Right cardiac atrium (tissue), 5 donors: ENCODE measurements at regions not wholly inside any gene's neighbourhood (a gene's known extent, or its start where the extent isn't known, plus 50 kb on each side); places are given as distances from the start of the nearest gene placed in this dataset.

Source experiments
- ATAC-seq, 2 donors: fragments of 200-7000 bp; cut with Tn5 transposase; one replicate each; pipeline versions ENCODE4 v1.8.0 to v1.9.1; 2020; ENCODE audit warnings: moderate library complexity in 2 of 2, mild to moderate bottlenecking in 1 of 2
- DNase-seq, 3 donors: peaks; one replicate each; pipeline ENCODE4 v3.0.0-alpha.2; 2020
- H3K27ac ChIP-seq: one replicate; pipeline ENCODE4 v1.5.1; 2013; ENCODE audit warnings: mild to moderate bottlenecking, low read length, control low read depth, moderate library complexity
- H3K27me3 ChIP-seq: one replicate; pipeline ENCODE4 v1.6.1; 2013; ENCODE audit not compliant: control insufficient read depth, insufficient read depth
- H3K4me1 ChIP-seq: one replicate; pipeline ENCODE4 v1.6.1; 2013; ENCODE audit warnings: low read length; ENCODE audit not compliant: control insufficient read depth, insufficient read depth
- H3K4me3 ChIP-seq: one replicate; pipeline ENCODE4 v1.5.1; 2013; ENCODE audit warnings: low read length, control low read depth
- H3K9me3 ChIP-seq: one replicate; pipeline ENCODE4 v1.6.1; 2013; ENCODE audit warnings: low read length; ENCODE audit not compliant: control insufficient read depth
- WGBS: extraction: QIAGEN DNeasy Blood & Tissue Kit; methylation state at CpG from one replicate; pipeline ENCODE4 v1.1.7; 2013; 5-methylcytosine and 5-hydroxymethylcytosine counted together
- intact Hi-C, 4 donors: fragments of 100-400 bp; cut with DNase I; formaldehyde crosslinking; loops; one replicate each; pipeline versions ENCODE4 v1.11.0 to v1.14.0; 2022 to 2023
- donor health status: healthy with polysubstance abuse.
- donor health status: DM: no; HTN: yes; CAD: no.
- donor health status: DM: no; HTN: no; CAD: no.
- donor health status: DM: no; HTN: yes; CAD: no; lungs with severe emphysema.
- donor health status: DM: yes; HTN: yes; CAD: no.

DNA sequence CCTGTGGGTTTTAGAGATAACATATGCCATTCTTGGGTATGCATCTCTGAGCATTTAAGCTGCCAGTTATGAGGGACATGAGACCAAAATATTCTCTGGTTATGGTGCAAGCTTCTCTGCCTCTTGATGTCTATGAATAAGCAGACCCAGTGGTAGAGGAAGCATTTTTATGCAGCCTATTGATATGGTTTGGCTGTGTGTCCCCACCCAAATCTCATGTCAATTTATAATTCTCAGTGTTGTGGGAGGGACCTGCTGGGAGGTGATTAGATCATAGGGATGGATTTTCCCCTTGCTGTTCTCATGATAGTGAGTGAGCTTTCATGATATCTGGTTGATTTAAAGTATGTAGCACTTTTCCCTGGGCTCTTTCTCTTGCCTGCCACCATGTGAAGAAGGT lies 187.2 kb downstream of the ARHGAP12 start:
- Histone ChIP-seq H3K27me3 (no peaks in the 10 kb centered on the region), H3K4me3 (no peak overlapping the region), H3K4me1 (no peaks in the 10 kb centered on the region), H3K27ac (no peak overlapping the region), H3K9me3 (no peaks in the 10 kb centered on the region)
- DNase-seq (no peak), ATAC-seq (no peak)
- intact Hi-C loops = no loop called here

DNA sequence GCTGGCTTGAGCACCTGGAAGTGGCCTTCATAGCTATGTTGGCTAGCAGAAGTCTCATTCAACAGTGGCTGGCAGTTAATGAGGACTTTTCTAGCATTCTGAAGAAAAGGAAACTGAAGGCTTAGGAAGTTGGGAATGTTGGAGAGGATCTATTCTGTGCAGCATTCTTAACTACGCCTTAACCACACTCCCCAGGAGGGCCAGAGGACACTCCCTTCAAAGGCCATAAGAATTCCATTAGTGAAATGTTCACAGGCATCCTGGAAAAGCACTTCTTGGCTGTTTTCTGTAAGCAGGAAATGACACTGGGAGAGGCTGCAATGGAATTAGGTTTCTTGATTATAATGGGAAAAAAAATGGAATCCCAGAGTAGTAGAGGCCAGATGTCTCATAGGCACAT lies 188.9 kb downstream of the ARHGAP12 start:
- DNase-seq (no peak), ATAC-seq (peak in 1 of 2 donors; percentile 90)
- Histone ChIP-seq H3K4me1 (no peaks in the 10 kb centered on the region), H3K9me3 (no peaks in the 10 kb centered on the region), H3K27ac (no peak overlapping the region), H3K4me3 (no peak overlapping the region), H3K27me3 (no peaks in the 10 kb centered on the region)
- 59% methylated on average over 1 of the region's 1 CpG for WGBS
- intact Hi-C loops = no loop called here

DNA sequence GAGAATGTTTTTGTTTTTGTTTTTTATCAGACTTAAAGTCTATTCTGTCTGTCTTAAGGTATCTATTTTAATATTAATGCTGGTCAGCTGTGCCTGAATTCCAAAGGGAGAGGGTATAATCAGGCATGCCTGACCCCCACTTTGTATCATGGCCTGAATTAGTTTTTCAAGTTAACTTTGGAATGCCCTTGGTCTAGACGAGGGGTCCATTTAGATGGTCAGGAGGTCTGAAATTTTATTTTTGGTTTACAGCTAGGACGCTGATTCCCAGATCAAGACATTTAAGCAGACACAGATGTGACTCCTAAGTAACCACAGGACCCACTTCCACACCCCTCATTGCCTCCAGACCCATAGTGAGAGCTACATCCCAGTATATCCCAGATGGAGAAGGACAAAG lies 189.5 kb downstream of the ARHGAP12 start:
- no peaks in the 10 kb centered on the region for H3K4me1 ChIP-seq
- DNase-seq (no peak), ATAC-seq (no peak)
- no peaks in the 10 kb centered on the region for H3K27me3 ChIP-seq
- H3K9me3 ChIP-seq = no peaks in the 10 kb centered on the region
- WGBS = 94% methylated on average over 2 of the region's 2 CpGs
- intact Hi-C loops = no loop called here
- H3K4me3 ChIP-seq = no peak overlapping the region
- H3K27ac ChIP-seq = no peak overlapping the region

DNA sequence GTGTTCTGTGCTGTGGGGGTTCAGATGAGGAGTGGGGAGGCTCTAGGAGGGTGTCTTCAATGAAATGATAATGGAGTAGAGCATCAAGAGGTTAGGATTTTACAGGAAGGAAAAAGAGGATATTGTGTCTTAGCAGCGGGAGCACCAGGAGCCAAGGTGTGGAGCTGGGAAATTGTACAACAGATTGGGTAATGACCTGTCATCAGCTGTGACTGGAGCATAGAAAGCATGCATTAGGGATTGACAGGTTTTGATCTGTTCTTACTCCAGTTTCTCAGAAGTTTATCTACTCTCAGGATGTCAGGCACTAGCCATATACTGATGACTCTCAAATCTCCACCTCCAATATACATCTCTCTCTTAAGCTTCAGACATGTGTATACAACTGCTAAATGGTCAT lies 196.9 kb downstream of the ARHGAP12 start:
- no peak overlapping the region for H3K4me3 ChIP-seq
- ATAC-seq = no peak
- H3K4me1 ChIP-seq = no peaks in the 10 kb centered on the region
- H3K9me3 ChIP-seq = no peaks in the 10 kb centered on the region
- DNase-seq = no peak
- no peaks in the 10 kb centered on the region for H3K27me3 ChIP-seq
- intact Hi-C loops = no loop called here
- 73% methylated on average over 1 of the region's 1 CpG for WGBS
- H3K27ac ChIP-seq = no peak overlapping the region

DNA sequence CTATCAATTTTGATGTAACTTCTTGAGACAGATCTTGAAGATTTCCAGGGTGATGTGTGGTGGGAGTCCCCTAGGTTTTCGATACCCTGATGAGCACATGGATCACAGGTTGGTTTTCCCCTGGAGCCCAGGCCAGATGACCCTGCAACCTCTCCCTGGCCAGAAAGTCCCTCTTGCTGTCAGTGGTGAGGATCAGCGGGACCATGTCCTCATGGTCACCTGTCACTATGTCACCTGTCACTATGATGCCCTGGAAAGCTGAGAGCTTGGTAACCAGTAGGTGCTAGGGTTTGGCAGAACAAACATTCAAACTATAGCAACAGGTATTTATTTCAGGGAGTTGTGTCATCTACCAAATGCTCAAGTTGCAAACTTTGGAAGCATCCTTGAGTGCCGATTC lies 197.9 kb downstream of the ARHGAP12 start:
- WGBS = 89% methylated on average over 3 of the region's 3 CpGs
- H3K27me3 ChIP-seq = no peaks in the 10 kb centered on the region
- no peaks in the 10 kb centered on the region for H3K4me1 ChIP-seq
- no peaks in the 10 kb centered on the region for H3K9me3 ChIP-seq
- no peak overlapping the region for H3K4me3 ChIP-seq
- intact Hi-C loops = no loop called here
- no peak overlapping the region for H3K27ac ChIP-seq
- ATAC-seq = no peak
- DNase-seq = no peak

DNA sequence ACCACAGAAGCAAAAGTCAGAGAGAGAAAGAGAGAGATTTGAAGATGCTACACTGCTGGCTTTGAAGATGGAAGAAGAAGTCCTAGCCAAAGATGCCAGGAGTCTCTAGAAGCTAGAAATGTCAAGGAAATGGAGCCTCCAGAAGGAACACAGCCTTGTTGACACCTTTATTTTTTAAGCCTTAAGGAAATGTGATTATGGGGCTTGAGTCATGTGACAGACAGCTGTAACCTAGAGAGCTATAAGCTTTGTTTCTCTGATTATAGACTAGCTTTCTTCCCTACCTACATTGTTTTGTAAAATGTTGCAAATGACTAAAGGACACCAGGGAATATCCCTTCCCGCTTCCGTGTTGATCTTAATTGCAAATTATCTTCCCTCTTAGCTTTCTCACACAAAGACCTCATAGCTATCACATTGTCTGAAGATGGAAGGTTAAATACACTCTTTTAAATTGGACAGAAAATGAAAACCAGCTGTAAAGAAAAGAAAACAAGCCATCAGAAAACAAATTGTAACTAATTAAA lies 199.9 kb downstream of the ARHGAP12 start:
- Histone ChIP-seq H3K9me3 (no peaks in the 10 kb centered on the region), H3K4me1 (no peaks in the 10 kb centered on the region), H3K27ac (no peak overlapping the region), H3K4me3 (no peak overlapping the region), H3K27me3 (no peaks in the 10 kb centered on the region)
- 44% methylated on average over 2 of the region's 2 CpGs for WGBS
- ATAC-seq (no peak), DNase-seq (no peak)
- intact Hi-C loops = no loop called here

DNA sequence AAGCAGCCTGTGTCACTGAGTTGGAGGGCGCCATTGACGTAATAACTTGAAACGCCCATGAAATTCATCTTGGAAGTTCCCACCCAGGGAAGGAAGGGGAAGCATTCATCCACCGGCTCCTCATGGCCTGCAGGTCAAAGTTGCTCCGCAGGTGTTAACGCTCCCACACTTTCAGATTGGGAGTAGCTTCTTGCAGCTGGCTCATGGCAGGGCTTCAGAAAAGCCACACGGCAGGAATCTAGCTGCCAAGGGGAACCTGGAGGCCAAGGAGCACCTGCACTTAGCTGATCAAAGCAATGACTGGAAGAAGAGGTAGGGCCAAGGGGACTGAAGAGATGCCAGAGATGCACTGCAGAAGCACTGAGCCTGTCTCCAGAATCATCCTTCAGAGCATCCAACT lies 203.2 kb downstream of the ARHGAP12 start:
- H3K9me3 ChIP-seq = no peaks in the 10 kb centered on the region
- H3K27ac ChIP-seq = no peak overlapping the region
- ATAC-seq (no peak), DNase-seq (no peak)
- 93% methylated on average over 7 of the region's 7 CpGs for WGBS
- intact Hi-C loops = no loop called here
- no peaks in the 10 kb centered on the region for H3K27me3 ChIP-seq
- no peaks in the 10 kb centered on the region for H3K4me1 ChIP-seq
- no peak overlapping the region for H3K4me3 ChIP-seq

DNA sequence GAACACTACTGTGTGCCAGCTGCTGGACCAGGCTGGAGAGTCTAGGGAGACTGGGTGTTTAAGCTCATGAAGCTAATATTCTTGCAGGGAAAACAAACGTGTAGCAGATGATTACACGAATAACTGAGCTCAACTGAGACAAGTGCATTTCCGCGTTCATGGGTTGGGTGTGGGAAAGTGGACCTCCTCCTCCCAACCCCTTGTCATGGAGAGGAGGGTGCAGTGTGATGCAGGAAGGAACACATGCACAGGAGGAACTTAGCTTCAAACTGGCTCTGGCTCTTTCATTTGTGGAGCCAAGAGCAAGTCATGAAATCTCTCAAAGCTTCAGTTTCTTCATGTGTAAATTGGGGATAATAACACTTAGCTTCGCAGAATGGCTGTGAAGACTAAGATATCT lies 204.3 kb downstream of the ARHGAP12 start:
- intact Hi-C loops = no loop called here
- H3K27ac ChIP-seq = no peak overlapping the region
- H3K27me3 ChIP-seq = no peaks in the 10 kb centered on the region
- ATAC-seq (no peak), DNase-seq (no peak)
- H3K9me3 ChIP-seq = no peaks in the 10 kb centered on the region
- 91% methylated on average over 5 of the region's 5 CpGs for WGBS
- H3K4me3 ChIP-seq = no peak overlapping the region
- no peaks in the 10 kb centered on the region for H3K4me1 ChIP-seq

DNA sequence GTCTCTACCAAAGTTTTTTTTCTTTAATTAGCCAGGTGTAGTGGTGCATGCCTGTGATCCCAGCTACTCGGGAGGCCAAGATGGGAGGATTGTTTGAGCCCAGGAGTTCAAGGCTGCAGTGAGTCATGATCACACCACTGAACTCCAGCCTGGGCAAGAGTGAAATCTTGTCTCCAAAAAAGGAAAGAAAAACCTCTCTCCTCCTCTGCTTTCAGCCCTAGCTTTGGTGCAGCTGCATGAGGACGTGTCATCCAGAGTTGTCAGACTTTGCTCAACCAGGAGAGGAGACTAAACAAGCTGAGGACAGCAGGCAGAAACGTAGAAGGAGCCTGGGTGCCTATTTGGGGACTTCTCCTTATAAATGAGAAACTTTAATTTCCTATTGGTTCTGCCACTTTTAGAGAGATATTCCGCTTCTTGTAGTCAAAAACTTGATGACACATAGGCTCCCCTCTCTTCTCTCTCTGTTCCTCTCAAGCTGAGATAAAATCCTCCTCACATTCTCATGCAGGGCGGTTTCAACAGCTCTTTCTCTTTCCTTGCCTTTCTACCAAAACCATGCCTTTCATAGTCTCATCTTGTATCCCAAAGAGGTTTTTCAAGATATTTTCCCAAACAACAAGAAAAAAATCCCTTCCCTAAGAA lies 205.4 kb downstream of the ARHGAP12 start:
- DNase-seq = no peak
- H3K9me3 ChIP-seq = no peaks in the 10 kb centered on the region
- peak in 1 of 2 donors; percentile 42 for ATAC-seq
- H3K27ac ChIP-seq = no peak overlapping the region
- WGBS = 73% methylated on average over 5 of the region's 5 CpGs
- no peaks in the 10 kb centered on the region for H3K27me3 ChIP-seq
- intact Hi-C loops = no loop called here
- no peaks in the 10 kb centered on the region for H3K4me1 ChIP-seq
- H3K4me3 ChIP-seq = no peak overlapping the region

DNA sequence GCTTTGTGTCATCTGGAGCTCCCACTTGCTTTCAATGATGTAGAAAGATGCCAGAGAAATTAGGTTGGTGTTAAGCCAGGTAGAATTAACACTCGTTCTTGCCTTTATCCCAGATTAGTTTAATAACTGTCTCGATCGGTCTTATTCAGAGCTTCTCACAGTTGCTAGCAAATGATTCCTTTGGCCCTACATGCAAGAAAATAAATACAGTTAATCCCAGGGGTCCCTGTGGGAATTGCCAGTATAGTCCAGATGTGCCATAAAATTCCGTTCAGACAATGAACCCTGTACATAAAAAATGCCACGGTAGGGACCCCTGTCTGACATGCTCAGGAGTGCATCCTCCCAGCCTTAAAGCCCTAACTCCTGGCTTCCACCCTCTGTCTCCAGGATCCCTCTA lies 207.5 kb downstream of the ARHGAP12 start:
- no peak overlapping the region for H3K4me3 ChIP-seq
- 83% methylated on average over 5 of the region's 5 CpGs for WGBS
- no peaks in the 10 kb centered on the region for H3K4me1 ChIP-seq
- no peaks in the 10 kb centered on the region for H3K9me3 ChIP-seq
- DNase-seq = no peak
- H3K27me3 ChIP-seq = no peaks in the 10 kb centered on the region
- ATAC-seq = no peak
- H3K27ac ChIP-seq = no peak overlapping the region
- intact Hi-C loops = no loop called here

DNA sequence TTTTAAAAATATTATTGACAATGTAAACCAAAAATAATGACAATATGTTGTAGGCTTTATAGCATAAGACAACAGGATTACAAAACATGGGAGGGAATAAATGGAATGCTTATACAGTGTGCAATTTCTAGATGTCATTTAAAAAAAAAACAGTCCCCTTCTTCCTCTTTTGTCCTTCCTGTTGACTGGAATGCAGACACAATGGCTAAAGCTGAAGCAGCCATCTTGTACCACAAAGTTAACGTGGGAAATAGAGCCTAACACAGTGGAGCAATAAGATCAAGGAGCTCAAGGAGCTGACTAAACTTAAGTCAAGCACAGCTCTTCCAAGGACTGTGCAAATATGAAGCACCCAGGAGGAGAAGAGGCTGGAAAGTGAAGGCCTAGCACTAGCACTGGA lies 208.1 kb downstream of the ARHGAP12 start:
- DNase-seq (no peak), ATAC-seq (no peak)
- WGBS = 79% methylated on average over 1 of the region's 1 CpG
- intact Hi-C loops = no loop called here
- no peaks in the 10 kb centered on the region for H3K4me1 ChIP-seq
- no peaks in the 10 kb centered on the region for H3K9me3 ChIP-seq
- H3K27ac ChIP-seq = no peak overlapping the region
- H3K4me3 ChIP-seq = no peak overlapping the region
- H3K27me3 ChIP-seq = no peaks in the 10 kb centered on the region

DNA sequence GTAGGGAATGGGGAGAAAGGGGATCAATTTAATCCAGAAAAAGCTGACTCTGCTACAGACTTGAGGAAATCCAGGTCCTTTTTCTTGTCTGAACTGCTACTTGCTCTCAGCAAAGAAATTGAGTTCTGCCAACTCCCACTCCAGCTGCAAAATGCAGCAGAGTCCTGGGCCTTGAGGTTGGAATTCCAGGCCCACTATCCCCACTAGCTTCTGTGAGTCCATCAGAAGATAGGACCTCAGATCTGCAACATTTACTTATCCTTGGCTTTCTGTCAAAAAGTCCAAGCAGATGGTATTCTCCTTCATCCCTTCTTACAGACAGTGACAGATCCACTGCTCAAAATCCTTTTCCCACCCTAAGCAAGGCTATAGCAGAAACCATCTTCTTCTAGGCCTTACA lies 219.2 kb downstream of the ARHGAP12 start:
- Histone ChIP-seq H3K4me3 (no peak overlapping the region), H3K4me1 (peaks cover 17% of the 10 kb centered on the region), H3K27me3 (no peaks in the 10 kb centered on the region), H3K27ac (no peak overlapping the region), H3K9me3 (peaks cover 2% of the 10 kb centered on the region)
- DNase-seq (no peak), ATAC-seq (no peak)
- intact Hi-C loops = loop anchor here in 3 of 4 donors (5.0 to 10.0 kb wide), 2 partner anchors 43 to 95 kb away; no protein-coding TSS in a partner anchor
